Stimulated activated CD4-positive, alpha-beta T cell treated with anti-CD3 and anti-CD28 coated beads, Interleukin-1b, Interleukin-23, amount 100 ng/mL, for 48 hours (primary cell): ENCODE measurements at regions not wholly inside any gene's neighbourhood (a gene's known extent, or its start where the extent isn't known, plus 50 kb on each side); places are given as distances from the start of the nearest gene placed in this dataset.
"Not testable (repeated sequence)": the region's sequence is repeated elsewhere in the genome, so short reads cannot be mapped to it uniquely, and the experiment has no call there.

ENCODE experiments used
- DNase-seq: peaks from one replicate; pipeline ENCODE4 v3.0.0-alpha.2; 2020

- no peak for DNase-seq
Observed at GRCh38 chr18:56436651-56437050, 201.7 kb downstream of the TXNL1 start.

GRCh38 chr18:56433919-56434318 lies 204.5 kb downstream of the TXNL1 start:
- DNase-seq, result no peak

GRCh38 chr18:56431551-56431950 lies 206.8 kb downstream of the TXNL1 start:
- no peak for DNase-seq

GRCh38 chr18:56423626-56424025 lies 214.8 kb downstream of the TXNL1 start:
- DNase-seq, result no peak

- no peak for DNase-seq
Observed at GRCh38 chr18:56421647-56422046, 216.7 kb downstream of the TXNL1 start.

GRCh38 chr18:56420868-56421267 lies 217.5 kb downstream of the TXNL1 start:
- not testable (repeated sequence) for DNase-seq

GRCh38 chr18:56414357-56414756 lies 224.0 kb downstream of the TXNL1 start:
- no peak for DNase-seq

GRCh38 chr18:56413862-56414261 lies 224.5 kb downstream of the TXNL1 start:
- DNase-seq, result no peak

- no peak for DNase-seq
Observed at GRCh38 chr18:56412951-56413350, 225.4 kb downstream of the TXNL1 start.

- DNase-seq, result no peak
Observed at GRCh38 chr18:56409736-56410135, 228.7 kb downstream of the TXNL1 start.

- DNase-seq, result no peak
Observed at GRCh38 chr18:56407646-56408180, 230.7 kb downstream of the TXNL1 start.

- no peak for DNase-seq
Observed at GRCh38 chr18:56402872-56403516, 235.4 kb downstream of the TXNL1 start.

- no peak for DNase-seq
Observed at GRCh38 chr18:56393870-56394269, 244.5 kb downstream of the TXNL1 start.

- DNase-seq, result no peak
Observed at GRCh38 chr18:56391931-56392590, 246.3 kb downstream of the TXNL1 start.

GRCh38 chr18:56390626-56391025 lies 247.8 kb downstream of the TXNL1 start:
- DNase-seq, result no peak

GRCh38 chr18:56389190-56389589 lies 249.2 kb downstream of the TXNL1 start:
- DNase-seq, result no peak

- DNase-seq, result no peak
Observed at GRCh38 chr18:56388571-56388970, 249.8 kb downstream of the TXNL1 start.

- DNase-seq, result no peak
Observed at GRCh38 chr18:56386856-56387255, 251.5 kb downstream of the TXNL1 start.

- DNase-seq, result no peak
Observed at GRCh38 chr18:56383349-56383748, 255.0 kb downstream of the TXNL1 start.

- no peak for DNase-seq
Observed at GRCh38 chr18:56382541-56382940, 255.9 kb downstream of the TXNL1 start.

- DNase-seq, result no peak
Observed at GRCh38 chr18:56381196-56381595, 257.2 kb downstream of the TXNL1 start.

- no peak for DNase-seq
Observed at GRCh38 chr18:56380685-56381084, 257.7 kb downstream of the TXNL1 start.

GRCh38 chr18:56379256-56379655 lies 259.1 kb downstream of the TXNL1 start:
- DNase-seq, result no peak

GRCh38 chr18:56377231-56377630 lies 261.2 kb downstream of the TXNL1 start:
- no peak for DNase-seq
